Large intestine (tissue), 3 donors: ENCODE measurements at regions not wholly inside any gene's neighbourhood (a gene's known extent, or its start where the extent isn't known, plus 50 kb on each side); places are given as distances from the start of the nearest gene placed in this dataset.

ENCODE experiments used
- DNase-seq, 2 donors: peaks; one replicate each; pipeline versions ENCODE4 v3.0.0 to v3.0.0-alpha.2; 2013
- H3K27ac ChIP-seq: one replicate; pipeline ENCODE4 v1.5.1; 2013; ENCODE audit warnings: low read length
- H3K27me3 ChIP-seq: 2 replicates; pipeline ENCODE4 v1.6.1; 2013; ENCODE audit warnings: low read length; ENCODE audit not compliant: control insufficient read depth, insufficient read depth
- H3K36me3 ChIP-seq: 2 replicates; pipeline ENCODE4 v1.6.1; 2013; ENCODE audit warnings: low read length; ENCODE audit not compliant: control insufficient read depth, insufficient read depth
- H3K4me1 ChIP-seq: one replicate; pipeline ENCODE4 v1.6.1; 2013; ENCODE audit warnings: low read length; ENCODE audit not compliant: control insufficient read depth, insufficient read depth
- H3K4me3 ChIP-seq: one replicate; pipeline ENCODE4 v1.5.1; 2013; ENCODE audit warnings: low read length
- H3K9me3 ChIP-seq: one replicate; pipeline ENCODE4 v1.6.1; 2013; ENCODE audit warnings: mild to moderate bottlenecking, low read depth, low read length, moderate library complexity; ENCODE audit not compliant: control insufficient read depth
- WGBS: methylation state at CpG from one replicate; pipeline ENCODE4 v1.1.5; 2013; ENCODE audit warnings: low lambda C conversion rate; ENCODE audit not compliant: insufficient coverage; 5-methylcytosine and 5-hydroxymethylcytosine counted together

GRCh38 chr6:144607998-144608735 is 323.0 kb downstream of the UTRN start:
- DNase-seq = no peak
- WGBS = 83% methylated on average over 1 of the region's 5 CpGs
- H3K27ac ChIP-seq = no peak overlapping the region
- H3K9me3 ChIP-seq = no peaks in the 10 kb centered on the region
- no peaks in the 10 kb centered on the region for H3K36me3 ChIP-seq
- H3K4me3 ChIP-seq = no peak overlapping the region
- no peaks in the 10 kb centered on the region for H3K4me1 ChIP-seq
- H3K27me3 ChIP-seq = no peaks in the 10 kb centered on the region

GRCh38 chr6:144612811-144613210 is 327.7 kb downstream of the UTRN start:
- no peak overlapping the region for H3K4me3 ChIP-seq
- H3K4me1 ChIP-seq = no peaks in the 10 kb centered on the region
- no peak overlapping the region for H3K27ac ChIP-seq
- H3K9me3 ChIP-seq = no peaks in the 10 kb centered on the region
- no peak for DNase-seq
- no CpG with 5 or more reads among the region's 1 CpG for WGBS
- H3K36me3 ChIP-seq = no peaks in the 10 kb centered on the region
- no peaks in the 10 kb centered on the region for H3K27me3 ChIP-seq

- Histone ChIP-seq H3K4me3 (no peak overlapping the region), H3K27me3 (no peaks in the 10 kb centered on the region), H3K27ac (no peak overlapping the region), H3K36me3 (no peaks in the 10 kb centered on the region), H3K9me3 (no peaks in the 10 kb centered on the region), H3K4me1 (no peaks in the 10 kb centered on the region)
- no peak for DNase-seq
- WGBS = 100% methylated on average over 2 of the region's 2 CpGs
Measured at GRCh38 chr6:144613859-144614258, 328.7 kb downstream of the UTRN start.

- no peak overlapping the region for H3K27ac ChIP-seq
- no CpG with 5 or more reads among the region's 2 CpGs for WGBS
- no peaks in the 10 kb centered on the region for H3K9me3 ChIP-seq
- no peak for DNase-seq
- no peaks in the 10 kb centered on the region for H3K4me1 ChIP-seq
- no peaks in the 10 kb centered on the region for H3K27me3 ChIP-seq
- no peaks in the 10 kb centered on the region for H3K36me3 ChIP-seq
- H3K4me3 ChIP-seq = no peak overlapping the region
Measured at GRCh38 chr6:144615870-144616269, 330.7 kb downstream of the UTRN start.

GRCh38 chr6:144617191-144617590 is 332.1 kb downstream of the UTRN start:
- H3K27ac ChIP-seq = no peak overlapping the region

GRCh38 chr6:144617708-144618107 is 332.6 kb downstream of the UTRN start:
- H3K4me1 ChIP-seq = no peaks in the 10 kb centered on the region
- no CpG with 5 or more reads among the region's 4 CpGs for WGBS

More at GRCh38 chr6:144617191-144617590, 332.1 kb downstream of the UTRN start:
- no CpG with 5 or more reads among the region's 1 CpG for WGBS
- Histone ChIP-seq H3K36me3 (no peaks in the 10 kb centered on the region), H3K27me3 (no peaks in the 10 kb centered on the region), H3K9me3 (no peaks in the 10 kb centered on the region), H3K4me3 (no peak overlapping the region), H3K4me1 (no peaks in the 10 kb centered on the region)
- DNase-seq = no peak

GRCh38 chr6:144619966-144620365 is 334.8 kb downstream of the UTRN start:
- H3K36me3 ChIP-seq = no peaks in the 10 kb centered on the region
- H3K27ac ChIP-seq = no peak overlapping the region
- H3K4me1 ChIP-seq = no peaks in the 10 kb centered on the region
- no peak for DNase-seq
- H3K4me3 ChIP-seq = no peak overlapping the region
- no CpG with 5 or more reads among the region's 2 CpGs for WGBS
- no peaks in the 10 kb centered on the region for H3K9me3 ChIP-seq
- H3K27me3 ChIP-seq = no peaks in the 10 kb centered on the region

More at GRCh38 chr6:144617708-144618107, 332.6 kb downstream of the UTRN start:
- Histone ChIP-seq H3K36me3 (no peaks in the 10 kb centered on the region), H3K27ac (no peak overlapping the region), H3K9me3 (no peaks in the 10 kb centered on the region), H3K27me3 (no peaks in the 10 kb centered on the region), H3K4me3 (no peak overlapping the region)
- DNase-seq = no peak

- no CpG with 5 or more reads among the region's 4 CpGs for WGBS
- Histone ChIP-seq H3K4me3 (no peak overlapping the region), H3K4me1 (no peaks in the 10 kb centered on the region), H3K27me3 (no peaks in the 10 kb centered on the region), H3K27ac (no peak overlapping the region), H3K9me3 (no peaks in the 10 kb centered on the region), H3K36me3 (no peaks in the 10 kb centered on the region)
- peak in 1 of 2 donors; percentile 4 for DNase-seq
Measured at GRCh38 chr6:144621332-144621731, 336.2 kb downstream of the UTRN start.

- DNase-seq = no peak
- Histone ChIP-seq H3K9me3 (no peaks in the 10 kb centered on the region), H3K27ac (no peak overlapping the region), H3K4me1 (no peaks in the 10 kb centered on the region), H3K4me3 (no peak overlapping the region), H3K27me3 (no peaks in the 10 kb centered on the region), H3K36me3 (no peaks in the 10 kb centered on the region)
- 78% methylated on average over 4 of the region's 5 CpGs for WGBS
Measured at GRCh38 chr6:144624246-144624645, 339.1 kb downstream of the UTRN start.

GRCh38 chr6:144624716-144625115 is 339.6 kb downstream of the UTRN start:
- Histone ChIP-seq H3K9me3 (no peaks in the 10 kb centered on the region), H3K27ac (no peak overlapping the region), H3K4me1 (no peaks in the 10 kb centered on the region), H3K27me3 (no peaks in the 10 kb centered on the region), H3K4me3 (no peak overlapping the region), H3K36me3 (no peaks in the 10 kb centered on the region)
- WGBS = 64% methylated on average over 2 of the region's 4 CpGs
- no peak for DNase-seq

GRCh38 chr6:144630857-144631256 is 345.7 kb downstream of the UTRN start:
- no peak for DNase-seq
- H3K36me3 ChIP-seq = no peaks in the 10 kb centered on the region
- no peaks in the 10 kb centered on the region for H3K4me1 ChIP-seq
- H3K4me3 ChIP-seq = no peak overlapping the region
- no peak overlapping the region for H3K27ac ChIP-seq
- WGBS = no CpG with 5 or more reads among the region's 1 CpG
- H3K9me3 ChIP-seq = no peaks in the 10 kb centered on the region
- no peaks in the 10 kb centered on the region for H3K27me3 ChIP-seq
